HS-27A (cell line): ENCODE measurements at regions not wholly inside any gene's neighbourhood (a gene's known extent, or its start where the extent isn't known, plus 50 kb on each side); places are given as distances from the start of the nearest gene placed in this dataset.

Experiments used
- DNase-seq: peaks from one replicate; pipeline ENCODE4 v3.0.0-alpha.2; 2012; ENCODE audit warnings: low read depth, missing footprints

DNA sequence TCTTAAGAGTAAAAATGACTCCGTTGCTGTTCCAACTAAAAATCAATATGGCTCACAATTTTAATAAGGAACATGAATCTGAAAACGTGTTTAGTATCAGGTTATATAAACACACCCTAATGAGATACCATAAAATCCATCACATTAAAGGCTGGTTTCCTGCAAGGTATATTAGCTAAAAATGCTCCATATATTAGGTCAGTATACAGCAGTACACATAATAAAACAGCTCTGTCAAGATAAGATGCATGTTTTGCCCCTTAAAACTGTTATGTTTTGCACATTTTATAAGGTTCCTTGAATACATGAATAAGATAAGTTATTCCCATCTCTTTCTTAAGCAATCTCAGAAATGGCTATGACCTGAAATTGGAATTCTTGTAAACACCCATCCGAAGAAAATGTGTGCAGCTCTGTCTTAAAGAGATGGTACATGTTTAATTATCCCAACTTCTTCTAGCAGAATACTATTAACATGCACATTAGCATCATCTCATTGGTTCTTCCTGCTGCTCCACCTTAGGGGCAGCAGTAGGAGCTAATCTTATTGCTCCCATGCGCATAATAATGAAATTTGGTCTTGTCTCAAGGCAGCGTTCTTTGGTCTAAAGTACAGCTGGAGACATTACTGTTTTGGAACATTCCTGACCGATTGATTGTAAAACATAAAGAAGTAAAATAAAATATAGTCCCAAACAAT, 836.1 kb upstream of the FANCL start:
- DNase-seq: no peak

DNA sequence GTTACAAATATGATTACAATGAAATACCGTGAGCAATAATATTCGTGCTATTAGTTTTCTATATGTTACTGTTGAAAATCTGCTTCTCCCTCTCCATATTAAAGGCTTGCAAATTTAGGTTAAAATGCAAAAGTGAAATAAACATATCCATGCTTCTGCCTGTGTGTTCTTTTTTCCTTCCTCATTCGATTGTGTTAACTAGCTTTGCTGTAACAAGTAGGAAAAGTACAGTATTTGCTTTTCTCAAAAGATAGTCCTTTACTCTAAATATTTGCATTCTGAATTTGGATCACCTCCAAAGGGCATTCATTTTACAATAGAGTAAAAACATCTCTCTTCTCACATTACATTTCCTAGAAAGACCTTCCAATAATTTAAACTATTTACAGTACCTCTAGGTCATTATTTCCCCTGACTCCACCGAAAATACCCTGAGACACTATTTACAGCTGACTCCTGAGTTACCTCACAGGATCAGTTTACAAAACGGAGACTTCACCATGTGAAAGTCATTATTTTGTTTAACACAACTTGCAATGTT, 835.0 kb upstream of the FANCL start:
- DNase-seq: no peak

DNA sequence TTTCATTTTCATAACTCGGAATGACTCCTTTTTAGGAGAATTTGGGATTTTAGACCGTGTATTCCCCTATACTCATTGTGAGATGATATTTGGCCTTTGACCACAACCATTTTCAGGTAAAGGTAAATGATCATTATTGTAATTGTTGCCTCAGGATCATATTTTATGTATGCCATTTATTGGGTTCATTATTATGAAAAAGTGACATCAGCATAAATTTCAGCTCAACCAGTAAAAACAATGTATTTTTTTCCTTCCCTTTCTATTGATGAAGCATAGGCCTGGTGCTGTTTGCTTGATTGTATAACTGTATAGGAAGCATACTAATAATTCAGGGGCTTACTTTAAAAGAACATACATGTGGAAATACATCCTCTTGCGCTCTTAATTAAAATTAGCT, 832.9 kb upstream of the FANCL start:
- DNase-seq: no peak

DNA sequence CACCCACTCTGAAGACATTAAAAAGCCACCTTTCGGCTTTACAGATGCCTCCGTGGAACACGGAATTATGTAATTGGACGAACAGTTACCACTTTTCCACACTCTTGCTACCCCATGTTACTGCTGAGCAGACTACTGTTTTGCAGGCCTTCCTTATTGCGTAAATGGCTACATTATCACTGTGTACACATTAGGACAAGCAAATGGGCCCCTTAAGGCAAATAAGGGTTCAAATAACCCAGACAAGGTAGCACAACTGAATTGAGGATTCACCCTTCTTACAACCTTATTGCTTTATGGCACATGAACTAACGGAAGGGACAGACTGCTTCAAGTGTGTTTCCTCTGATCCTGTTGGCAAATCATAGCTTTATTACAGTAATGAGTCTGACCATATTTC, 832.2 kb upstream of the FANCL start:
- no peak for DNase-seq

DNA sequence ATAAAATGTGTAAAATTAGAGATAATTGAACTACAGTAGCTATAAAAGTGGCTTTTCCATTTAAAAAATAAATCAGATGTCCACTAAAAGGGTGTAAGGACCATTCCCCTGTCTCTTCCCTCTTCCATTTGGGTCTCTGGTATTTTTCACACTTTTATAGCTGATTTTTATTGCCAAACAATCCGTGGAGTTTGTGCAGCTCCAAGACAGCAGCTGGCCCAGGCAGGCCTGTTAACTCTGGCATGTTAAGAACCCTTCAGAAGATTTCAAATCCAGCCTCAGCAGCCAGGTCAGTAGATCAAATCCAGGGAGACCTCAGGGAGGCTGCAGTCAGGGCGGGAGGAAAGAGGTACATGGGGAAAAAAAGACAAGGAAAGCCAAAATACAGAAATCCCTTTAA, 827.1 kb upstream of the FANCL start:
- DNase-seq: no peak

DNA sequence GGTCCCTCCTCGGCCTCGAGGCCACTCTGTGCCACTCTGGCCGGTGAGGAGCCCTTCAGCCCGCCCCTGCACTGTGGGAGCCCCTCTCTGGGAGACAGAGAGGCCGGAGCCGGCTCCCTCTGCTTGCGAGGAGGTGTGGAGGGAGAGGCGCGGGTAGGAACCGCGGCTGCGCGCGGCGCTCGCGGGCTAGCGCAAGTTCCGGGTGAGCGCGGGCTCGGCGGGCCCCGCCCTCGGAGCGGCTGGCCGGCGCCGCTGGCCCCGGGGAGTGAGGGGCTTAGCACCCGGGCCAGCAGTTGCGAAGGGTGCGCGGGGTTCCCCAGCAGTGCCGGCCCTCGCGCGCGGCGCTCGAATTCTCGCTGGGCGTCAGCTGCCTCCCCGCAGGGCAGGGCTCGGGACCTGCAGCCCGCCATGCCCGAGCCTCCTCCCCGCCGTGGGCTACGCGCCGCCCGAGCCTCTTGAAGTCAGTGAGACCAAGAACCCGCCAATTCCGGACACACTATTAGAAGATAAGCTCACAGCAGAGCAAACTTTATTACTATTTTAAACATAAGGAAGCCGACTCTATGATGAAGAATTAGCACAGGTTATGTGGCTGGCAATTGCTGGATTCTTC, 825.8 kb upstream of the FANCL start:
- DNase-seq: no peak

DNA sequence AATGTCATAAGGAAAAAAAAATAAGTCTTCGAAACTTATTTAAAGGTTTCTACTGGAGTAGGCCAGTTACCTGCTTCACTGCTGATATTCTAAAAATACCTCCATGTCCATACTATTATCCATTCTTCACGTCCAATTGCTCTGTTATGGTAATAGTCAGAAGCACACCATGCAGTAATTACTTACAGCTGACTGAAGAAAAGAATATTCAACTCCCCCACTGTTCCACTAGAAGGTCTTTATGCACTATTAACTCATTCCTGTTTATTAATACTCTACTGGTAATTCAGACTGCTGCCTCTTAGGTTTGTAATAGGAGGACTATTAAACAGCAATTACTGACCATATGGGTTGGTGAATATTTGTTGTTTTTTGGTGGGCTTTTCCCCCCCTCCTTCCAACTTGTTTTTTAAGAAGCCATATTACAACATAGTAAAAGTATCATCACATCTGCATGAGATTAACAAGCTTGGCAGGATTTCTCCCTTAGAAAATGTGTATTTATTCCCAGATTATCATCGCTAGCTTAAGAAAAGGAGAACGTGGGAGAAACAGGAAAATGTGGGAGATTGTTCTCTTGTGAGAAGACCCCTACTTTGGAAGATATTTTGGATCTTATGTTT, 806.4 kb upstream of the FANCL start:
- DNase-seq: no peak

DNA sequence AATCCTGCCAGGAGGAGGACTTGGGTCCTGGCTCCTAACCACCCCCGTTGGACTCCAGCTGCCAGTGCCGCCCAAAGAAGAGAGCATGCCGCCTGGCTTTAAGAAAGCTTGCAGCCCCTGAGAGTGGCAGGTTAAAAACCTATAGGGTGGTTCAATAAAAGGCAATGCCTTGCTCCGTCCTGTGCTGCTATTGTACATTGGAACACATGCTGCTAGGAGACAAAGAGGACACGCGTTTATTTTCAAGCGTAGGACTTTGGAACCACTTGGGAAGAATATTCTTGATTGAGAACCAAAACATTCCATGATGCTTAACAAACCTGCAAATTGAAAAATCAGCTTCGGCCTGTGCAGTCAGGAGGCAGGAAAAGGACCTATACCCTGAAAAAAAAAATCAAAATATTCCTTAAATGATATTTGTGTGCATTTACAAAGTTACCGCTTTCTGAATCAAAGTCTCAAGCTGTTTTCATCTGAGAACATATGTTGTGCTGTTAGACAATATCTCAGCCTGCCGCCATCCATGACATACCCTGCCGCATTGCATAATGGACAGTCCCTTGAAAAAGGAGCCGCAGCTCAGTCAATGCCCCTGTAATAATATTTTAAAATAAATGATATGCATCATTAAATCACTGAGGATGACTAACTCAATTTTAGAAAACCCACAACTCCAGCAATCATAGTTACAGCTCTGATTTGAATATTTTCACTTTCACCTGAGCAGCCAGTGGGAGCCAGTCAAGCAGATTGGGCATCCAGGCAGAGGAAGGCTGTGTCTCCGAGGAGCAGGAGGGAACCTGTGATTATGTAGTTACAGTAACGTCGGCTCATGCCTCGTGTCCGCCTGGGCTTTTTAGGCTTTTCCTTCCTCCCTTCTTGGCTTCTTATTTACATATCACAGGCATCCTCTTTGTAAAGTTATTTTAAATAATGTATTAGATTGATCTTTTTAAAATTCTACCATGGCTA, 805.6 kb upstream of the FANCL start:
- no peak for DNase-seq

DNA sequence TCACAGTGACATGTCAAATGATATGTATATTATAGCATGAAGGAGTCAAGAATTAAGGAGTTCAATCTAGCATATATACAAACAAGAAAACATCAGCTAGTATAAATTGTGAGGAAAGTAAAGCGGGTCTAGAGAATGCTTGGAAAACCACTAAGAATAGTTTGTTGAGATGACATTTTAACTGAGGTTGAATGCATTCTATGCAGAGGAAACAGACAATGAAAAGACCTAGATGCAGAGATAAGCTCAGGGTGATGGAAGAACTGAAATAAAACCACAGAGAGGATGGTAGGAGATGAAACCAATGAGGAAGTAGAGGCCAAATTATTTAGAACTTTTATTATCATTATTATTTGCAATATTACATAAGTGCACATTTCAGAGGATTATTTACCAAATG, 803.6 kb upstream of the FANCL start:
- no peak for DNase-seq

DNA sequence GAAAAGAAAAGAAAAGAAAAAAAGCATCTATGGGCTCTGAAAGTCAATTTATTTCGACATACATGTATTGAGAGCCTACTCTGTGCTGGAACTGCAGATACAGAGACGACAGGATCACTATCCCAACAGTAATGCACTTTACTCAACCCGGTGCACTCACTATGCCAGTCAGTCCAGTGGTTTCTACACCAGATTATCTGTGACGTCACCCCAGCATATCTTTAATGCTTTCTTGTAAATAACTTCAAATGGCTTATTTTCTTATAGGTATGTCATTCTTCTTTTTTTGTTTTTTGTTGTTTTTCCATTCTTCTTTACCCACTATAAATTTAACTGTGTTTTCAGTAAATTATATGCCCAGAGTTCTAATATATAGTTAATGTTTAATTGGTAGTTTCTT, 800.0 kb upstream of the FANCL start:
- DNase-seq: no peak

DNA sequence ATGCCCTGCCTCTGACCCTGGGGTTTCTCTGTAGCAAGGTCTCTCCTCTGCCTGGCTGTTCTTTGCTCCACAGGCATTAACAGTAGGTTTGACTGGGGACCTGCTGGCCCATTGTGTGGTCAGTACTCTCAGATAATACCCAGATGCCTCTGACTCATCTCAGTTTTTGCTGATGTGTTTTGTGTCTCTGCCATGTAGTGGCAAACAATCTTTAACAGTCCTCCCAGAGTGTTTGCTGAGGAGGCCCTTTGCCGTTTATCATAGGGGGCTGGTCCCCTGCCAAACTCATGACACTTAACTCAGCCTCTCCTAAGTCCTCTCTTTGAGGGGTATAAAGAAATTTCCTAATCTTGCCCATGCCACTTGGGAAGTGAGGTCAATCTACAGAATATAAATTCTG, 793.7 kb upstream of the FANCL start:
- no peak for DNase-seq

DNA sequence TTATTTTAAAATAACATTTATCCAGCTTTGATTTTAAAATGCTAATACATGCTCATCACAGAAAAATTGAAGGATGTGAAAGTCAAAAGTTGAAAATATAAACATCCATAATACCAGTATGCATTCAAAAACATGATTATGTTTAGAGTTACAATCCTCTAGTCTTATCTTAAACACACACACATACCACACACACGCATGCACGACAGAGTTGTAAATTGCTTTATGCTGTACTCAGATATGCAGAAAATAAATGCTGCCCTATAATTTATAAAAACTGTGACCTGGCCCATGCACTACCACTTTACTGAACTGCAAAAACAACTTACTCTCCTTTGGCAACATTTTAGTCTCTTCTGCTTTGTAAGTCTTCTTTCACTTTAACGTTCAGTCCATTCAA, 793.0 kb upstream of the FANCL start:
- no peak for DNase-seq

DNA sequence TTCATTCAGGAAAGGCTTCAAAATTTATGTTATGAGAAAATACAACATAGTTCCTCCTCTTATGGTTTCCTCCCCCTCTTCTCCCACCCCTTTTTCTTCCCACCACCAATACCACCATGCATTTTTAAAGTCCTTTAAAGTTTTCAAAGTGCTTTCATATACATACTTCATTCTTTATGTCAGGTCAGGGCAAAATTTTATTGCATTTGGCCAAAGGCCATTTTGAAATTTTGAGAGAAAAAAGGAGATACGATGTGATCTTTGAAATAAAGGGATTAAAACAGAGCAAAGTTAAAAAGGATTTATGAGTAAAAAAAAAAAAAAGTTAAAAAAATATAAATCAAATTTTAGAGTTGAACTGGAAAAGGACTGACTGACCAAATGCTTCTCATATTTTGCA, 792.5 kb upstream of the FANCL start:
- no peak for DNase-seq

DNA sequence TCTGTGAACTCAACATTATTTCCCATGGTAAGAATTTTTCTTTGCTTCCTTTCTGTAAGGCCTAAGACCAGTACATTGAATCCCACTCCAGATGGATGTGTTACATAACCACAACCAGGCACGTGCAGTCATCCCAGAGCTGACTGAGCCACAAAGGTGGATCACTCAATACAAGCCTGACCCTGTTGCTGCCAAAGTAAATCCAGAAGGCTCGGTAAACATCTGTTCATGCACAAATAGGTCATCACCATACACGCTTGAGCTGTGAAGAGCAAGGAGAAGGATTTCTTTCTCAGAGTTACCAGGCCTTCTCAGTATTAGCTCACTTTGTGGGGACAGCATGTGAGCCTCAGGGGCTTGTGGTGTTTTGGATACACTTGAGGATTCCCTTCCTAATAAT, 791.4 kb upstream of the FANCL start:
- no peak for DNase-seq

DNA sequence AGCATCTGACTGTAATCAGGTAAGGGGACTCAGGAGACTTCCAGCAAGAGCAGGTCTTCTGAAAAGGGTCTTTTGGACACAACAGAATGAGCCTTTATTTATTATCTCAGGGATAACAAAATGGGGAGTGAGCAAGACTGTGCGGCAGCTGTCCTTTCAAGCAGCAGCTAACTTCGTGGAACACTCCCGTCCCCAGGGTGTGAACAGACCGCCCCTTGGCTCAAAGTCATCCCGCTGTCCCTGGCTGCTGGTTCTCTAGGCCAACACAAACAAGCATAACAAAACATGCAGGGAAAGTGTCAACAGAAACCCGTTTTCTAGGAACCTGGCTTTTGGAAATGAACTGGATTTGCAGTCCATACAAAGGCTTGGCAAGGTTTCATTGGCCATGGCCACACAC, 787.9 kb upstream of the FANCL start:
- no peak for DNase-seq

DNA sequence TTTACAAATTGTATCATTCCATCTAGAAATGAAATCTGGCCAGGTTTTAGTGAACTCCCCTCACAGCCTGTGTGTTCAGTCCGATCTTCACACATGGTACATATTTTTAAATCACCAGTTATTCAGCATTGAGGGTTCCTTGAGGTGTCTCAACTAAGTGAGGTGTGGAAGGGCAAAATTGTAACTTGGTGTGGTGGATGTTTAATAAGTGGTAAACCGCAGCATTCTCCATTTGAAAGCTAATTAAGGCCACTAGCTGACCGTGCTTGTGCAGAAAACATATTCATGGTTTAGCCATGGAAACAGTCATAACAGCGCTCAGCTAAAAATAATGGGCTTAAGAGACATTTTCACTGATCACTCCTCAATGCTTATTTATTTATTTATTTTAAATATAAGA, 786.2 kb upstream of the FANCL start:
- DNase-seq: no peak

DNA sequence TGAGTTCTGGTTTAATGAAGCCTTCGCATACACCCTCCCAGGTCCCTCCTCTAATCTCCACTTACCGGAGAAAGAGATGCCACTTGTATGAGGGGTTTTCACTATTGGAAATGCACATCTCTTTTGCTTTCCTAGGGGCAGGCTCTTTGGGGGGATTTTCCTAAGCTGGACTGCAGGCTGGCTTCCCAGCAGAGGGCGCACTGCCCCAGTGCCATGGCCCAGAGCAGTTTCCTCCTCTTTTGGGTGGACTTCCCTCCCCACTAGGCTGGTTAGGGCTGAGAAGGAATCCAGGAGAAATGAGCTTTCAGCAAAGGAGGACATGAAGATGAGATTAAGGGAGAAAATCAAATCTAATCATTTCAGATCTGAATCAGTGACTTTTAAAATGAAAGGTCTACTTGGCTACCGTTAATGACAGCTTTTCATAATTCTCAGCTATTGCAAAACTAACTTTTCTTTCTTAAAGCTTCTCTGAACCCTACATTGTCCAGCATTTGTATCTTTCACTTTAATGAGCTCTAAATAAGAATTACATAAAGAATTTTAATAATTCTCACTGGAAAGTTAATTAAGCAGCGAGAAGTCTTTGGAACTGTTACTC, 784.1 kb upstream of the FANCL start:
- no peak for DNase-seq

DNA sequence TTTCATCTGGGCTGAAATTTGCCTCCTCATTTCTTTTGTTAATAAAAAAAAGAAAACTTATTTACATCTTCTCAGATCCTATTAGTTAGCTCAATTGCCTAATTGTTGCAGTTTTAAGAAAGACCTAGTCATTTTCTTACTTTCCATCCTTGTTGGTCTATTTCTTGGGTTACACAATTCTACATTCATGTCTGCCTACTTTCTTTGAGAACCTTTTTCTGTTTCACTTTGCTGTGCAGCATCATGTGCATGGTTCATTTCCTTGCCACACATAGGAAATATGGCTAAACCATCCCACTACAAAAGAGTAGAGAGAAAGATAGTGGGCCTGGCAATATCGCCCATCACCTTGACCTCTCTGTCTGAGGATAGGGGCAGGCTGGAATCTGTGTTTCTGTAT, 780.7 kb upstream of the FANCL start:
- no peak for DNase-seq

DNA sequence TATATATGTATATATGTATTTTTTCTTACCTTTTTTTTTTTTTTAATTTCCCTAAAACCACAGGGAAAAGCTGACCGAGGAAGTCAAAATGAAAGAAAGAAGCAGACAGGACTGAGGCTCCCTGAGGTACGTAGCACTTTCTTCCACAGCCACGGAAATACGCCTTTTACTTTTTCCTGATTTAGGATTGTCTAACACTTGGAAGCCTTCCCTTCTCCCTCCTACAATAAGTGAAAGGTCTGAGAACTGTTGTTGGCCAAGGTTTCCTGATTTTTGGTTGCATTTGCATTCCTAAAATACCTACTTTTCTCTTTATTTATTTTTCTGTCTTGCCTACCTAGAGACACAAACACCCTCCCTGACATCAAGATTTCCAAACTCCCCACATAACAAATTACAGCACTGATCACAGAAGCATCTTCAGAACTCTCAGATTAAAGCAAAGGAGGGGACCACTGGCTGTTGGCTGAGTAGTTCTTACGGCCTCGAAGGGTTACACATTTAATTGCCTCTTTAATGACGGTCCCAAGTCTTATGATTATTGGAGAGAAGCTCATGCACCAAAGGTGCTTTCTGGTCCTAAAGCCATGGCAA, 778.5 kb upstream of the FANCL start:
- DNase-seq: no peak

DNA sequence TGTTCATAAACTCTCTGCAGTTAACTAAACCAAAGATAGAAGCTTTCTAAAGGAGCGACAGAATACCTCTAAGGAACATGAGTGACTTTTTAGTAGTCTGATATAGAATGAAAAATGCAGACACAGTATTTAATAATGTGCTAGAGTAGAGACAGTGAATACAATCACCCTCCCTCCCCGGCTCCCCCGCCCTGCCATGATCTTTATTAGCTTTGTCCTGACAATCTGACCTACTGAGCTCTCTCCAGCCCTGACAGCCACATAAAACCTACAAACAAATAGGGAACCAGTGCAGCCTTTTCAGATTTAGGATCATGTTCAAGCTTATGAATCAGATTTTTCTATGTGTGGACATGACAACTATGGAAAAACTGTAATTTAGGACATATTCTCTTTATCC, 777.6 kb upstream of the FANCL start:
- no peak for DNase-seq

DNA sequence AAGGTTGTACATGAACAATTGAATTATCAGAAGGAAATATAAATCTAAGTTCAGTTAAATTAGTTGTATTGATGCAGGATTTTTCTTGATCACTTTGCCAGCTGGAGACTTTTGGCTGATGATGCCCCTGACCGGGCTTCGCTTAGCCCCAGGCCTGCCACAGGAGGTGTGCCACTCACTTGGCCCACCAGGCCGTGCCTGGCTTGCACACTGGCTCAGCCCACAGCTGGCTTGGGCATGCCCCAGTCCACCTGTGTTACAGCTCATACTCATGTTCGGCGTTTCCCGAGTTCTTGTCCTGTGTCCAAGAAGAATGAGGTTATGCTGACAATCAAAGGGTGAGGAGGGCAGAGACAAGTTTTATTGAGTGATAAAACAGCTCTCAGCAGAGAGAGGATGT, 773.9 kb upstream of the FANCL start:
- no peak for DNase-seq

DNA sequence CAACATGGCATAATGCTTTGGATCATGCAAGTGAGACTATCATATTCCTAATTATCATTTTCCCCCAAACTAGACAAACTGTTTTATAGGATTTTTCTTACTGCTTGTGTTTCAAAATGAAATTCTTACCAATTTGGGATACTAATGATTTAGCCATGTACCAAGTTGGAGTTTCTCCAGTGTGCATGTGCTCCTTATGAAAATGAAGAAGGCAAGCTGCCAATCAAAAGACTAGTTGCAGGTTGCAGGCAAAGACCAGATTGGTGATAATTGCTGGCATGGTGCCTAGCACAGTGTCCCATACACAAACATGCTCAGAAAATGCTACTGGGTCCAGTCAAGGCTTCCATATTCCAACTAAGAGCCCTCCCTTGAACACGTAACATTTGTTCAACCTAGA, 771.8 kb upstream of the FANCL start:
- no peak for DNase-seq
